ENCODE measurements at regions not wholly inside any gene's neighbourhood (a gene's known extent, or its start where the extent isn't known, plus 50 kb on each side); places are given as distances from the start of the nearest gene placed in this dataset.

DNA sequence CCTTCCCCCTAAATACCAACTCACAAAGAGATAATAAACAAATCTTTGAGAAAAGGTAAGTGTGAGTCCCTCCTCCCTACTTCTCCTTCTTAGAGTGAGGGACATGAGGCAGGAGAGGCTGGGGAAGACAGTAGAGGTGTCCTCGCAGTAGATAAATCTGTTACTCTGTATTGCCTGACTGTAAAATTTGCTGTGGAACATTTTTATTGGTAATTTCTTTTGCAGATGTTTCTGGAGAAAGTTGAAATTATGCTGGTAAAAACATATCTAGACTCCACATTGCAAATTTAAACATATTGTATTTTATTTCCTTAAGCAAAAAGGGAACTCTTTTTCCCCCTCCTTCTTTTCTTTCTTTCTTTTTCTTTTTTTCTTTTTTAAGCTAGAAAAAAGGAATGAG, 58.5 kb downstream of the PLCE1 start:
- Histone ChIP-seq H3K27me3 (ENCODE audit: insufficient read depth) (no peaks in the 10 kb centered on the region), H3K9me3 (no peaks in the 10 kb centered on the region), H3K9ac (no peak overlapping the region), H2AFZ (ENCODE audit: low read depth) (no peak overlapping the region), H3K4me2 (no peak overlapping the region), H3K36me3 (replicated peaks in 1 of 2; ENCODE audit: control insufficient read depth in 1 of 2, insufficient read depth in 2 of 2, low read length in 1 of 2) (no peaks in the 10 kb centered on the region), H3K4me1 (ENCODE audit: control insufficient read depth in 1 of 2, insufficient read depth in 2 of 2, low read depth in 1 of 2, low read length in 1 of 2) (no peaks in the 10 kb centered on the region), H4K20me1 (ENCODE audit: insufficient read depth) (no peaks in the 10 kb centered on the region), H3F3A (replicated peaks; ENCODE audit: insufficient read depth) (no peaks in the 10 kb centered on the region), H3K79me2 (ENCODE audit: insufficient read depth) (no peaks in the 10 kb centered on the region), H3K9me2 (no peaks in the 10 kb centered on the region), H3K27ac (ENCODE audit: low read depth in 2 of 2, low read length in 1 of 2) (no peak overlapping the region), H3K4me3 (ENCODE audit: low read depth in 2 of 2, low read length in 1 of 2) (no peak overlapping the region)
- no peak for DNase-seq
- ChIA-PET POLR2A (no interaction called here), CTCF (interaction anchor here (0.8 to 1.4 kb wide), 2 partner anchors 24 to 216 kb away, joined by 3 read pairs; no protein-coding TSS in a partner anchor)
- TF ChIP-seq, protein P1, sequence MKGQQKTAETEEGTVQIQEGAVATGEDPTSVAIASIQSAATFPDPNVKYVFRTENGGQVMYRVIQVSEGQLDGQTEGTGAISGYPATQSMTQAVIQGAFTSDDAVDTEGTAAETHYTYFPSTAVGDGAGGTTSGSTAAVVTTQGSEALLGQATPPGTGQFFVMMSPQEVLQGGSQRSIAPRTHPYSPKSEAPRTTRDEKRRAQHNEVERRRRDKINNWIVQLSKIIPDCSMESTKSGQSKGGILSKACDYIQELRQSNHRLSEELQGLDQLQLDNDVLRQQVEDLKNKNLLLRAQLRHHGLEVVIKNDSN (IDR thresholded peaks at IDR 0.05; ENCODE audit: borderline replicate concordance, low read depth), result no peak
- TF ChIP-seq NFIC (IDR thresholded peaks at IDR 0.05; ENCODE audit: borderline replicate concordance), result no peak
- TF ChIP-seq, protein P2, sequence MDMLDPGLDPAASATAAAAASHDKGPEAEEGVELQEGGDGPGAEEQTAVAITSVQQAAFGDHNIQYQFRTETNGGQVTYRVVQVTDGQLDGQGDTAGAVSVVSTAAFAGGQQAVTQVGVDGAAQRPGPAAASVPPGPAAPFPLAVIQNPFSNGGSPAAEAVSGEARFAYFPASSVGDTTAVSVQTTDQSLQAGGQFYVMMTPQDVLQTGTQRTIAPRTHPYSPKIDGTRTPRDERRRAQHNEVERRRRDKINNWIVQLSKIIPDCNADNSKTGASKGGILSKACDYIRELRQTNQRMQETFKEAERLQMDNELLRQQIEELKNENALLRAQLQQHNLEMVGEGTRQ (IDR thresholded peaks at IDR 0.05; ENCODE audit: borderline replicate concordance, low read depth, low read length), result no peak
- no peak for TF ChIP-seq SMC3 (IDR thresholded peaks at IDR 0.05; ENCODE audit: low read depth, low read length)
- no peak for TF ChIP-seq JUND (IDR thresholded peaks at IDR 0.05)
- no peak for TF ChIP-seq GABPA (IDR thresholded peaks at IDR 0.05; ENCODE audit: low read depth)
- 95% methylated on average over 1 of the region's 1 CpG for WGBS (ENCODE audit: low lambda C conversion rate)

DNA sequence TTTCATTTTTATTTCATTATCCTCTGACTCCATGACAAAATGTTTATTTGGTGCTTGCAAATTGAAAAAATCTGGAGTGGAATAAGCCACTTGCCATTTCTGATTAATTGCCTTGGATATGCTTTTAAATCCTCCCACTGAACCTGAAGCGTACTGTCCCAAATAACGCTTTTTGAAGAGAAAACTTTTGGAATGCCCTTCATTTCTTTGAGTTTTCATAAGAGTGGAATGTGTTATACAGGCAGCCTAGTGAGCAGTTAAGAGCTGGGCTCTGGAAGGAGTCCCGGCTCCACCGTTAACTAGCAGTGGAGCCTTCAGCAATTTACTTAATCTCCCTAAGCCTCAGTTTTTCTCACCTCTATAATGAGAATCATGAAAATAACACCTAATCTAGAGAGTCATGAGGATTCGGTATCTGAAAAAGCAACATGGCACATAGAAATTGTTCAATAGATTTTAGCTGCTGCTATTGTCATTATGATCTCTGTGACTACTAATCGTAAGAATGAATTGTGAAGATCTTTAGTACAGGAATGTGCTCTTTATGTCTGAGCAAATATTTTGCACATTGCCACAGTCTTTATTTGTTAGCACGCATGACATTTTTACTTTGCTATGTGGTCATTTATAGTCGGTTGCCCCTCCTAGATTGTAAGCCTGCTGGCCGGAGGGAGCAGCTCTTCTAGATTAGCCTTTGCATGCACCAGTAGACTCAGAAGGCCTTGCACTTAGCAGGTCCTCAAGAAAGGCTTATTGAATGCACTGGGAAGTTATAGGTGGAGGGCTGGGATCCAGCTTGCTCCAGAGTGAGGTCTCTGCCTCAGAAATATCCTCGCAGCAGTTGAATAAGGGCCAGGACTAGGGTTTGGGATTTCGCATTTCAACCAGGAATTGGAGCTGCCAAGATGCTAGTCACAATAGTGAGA, 59.4 kb downstream of the PLCE1 start:
- Histone ChIP-seq H3F3A (replicated peaks; ENCODE audit: insufficient read depth) (no peaks in the 10 kb centered on the region), H3K36me3 (replicated peaks in 1 of 2; ENCODE audit: control insufficient read depth in 1 of 2, insufficient read depth in 2 of 2, low read length in 1 of 2) (no peaks in the 10 kb centered on the region), H3K4me1 (ENCODE audit: control insufficient read depth in 1 of 2, insufficient read depth in 2 of 2, low read depth in 1 of 2, low read length in 1 of 2) (no peaks in the 10 kb centered on the region), H4K20me1 (ENCODE audit: insufficient read depth) (no peaks in the 10 kb centered on the region), H3K4me3 (ENCODE audit: low read depth in 2 of 2, low read length in 1 of 2) (no peak overlapping the region), H3K9me3 (no peaks in the 10 kb centered on the region), H3K79me2 (ENCODE audit: insufficient read depth) (no peaks in the 10 kb centered on the region), H2AFZ (ENCODE audit: low read depth) (no peak overlapping the region), H3K9ac (no peak overlapping the region), H3K27ac (ENCODE audit: low read depth in 2 of 2, low read length in 1 of 2) (no peak overlapping the region), H3K9me2 (no peaks in the 10 kb centered on the region), H3K4me2 (no peak overlapping the region), H3K27me3 (ENCODE audit: insufficient read depth) (no peaks in the 10 kb centered on the region)
- ChIA-PET POLR2A (no interaction called here), CTCF (interaction anchor here (0.8 to 2.0 kb wide), 5 partner anchors 8 to 267 kb away, joined by 3 to 5 read pairs (median 3); no protein-coding TSS in a partner anchor)
- 85% methylated on average over 11 of the region's 11 CpGs for WGBS (ENCODE audit: low lambda C conversion rate)
- TF ChIP-seq FOXM1 (IDR thresholded peaks at IDR 0.05; ENCODE audit: low read depth) (no peak), RCOR1 (IDR thresholded peaks at IDR 0.05; ENCODE audit: low read length) (no peak), TEAD4 (IDR thresholded peaks at IDR 0.05; ENCODE audit: borderline replicate concordance, insufficient read depth) (no peak), JUND (IDR thresholded peaks at IDR 0.05) (no peak), ELF1 (IDR thresholded peaks at IDR 0.05) (no peak), GABPA (IDR thresholded peaks at IDR 0.05; ENCODE audit: low read depth) (no peak), NRF1 (IDR thresholded peaks at IDR 0.05; ENCODE audit: low read depth, low read length) (no peak), NFIC (IDR thresholded peaks at IDR 0.05; ENCODE audit: borderline replicate concordance) (no peak), YY1 (IDR thresholded peaks at IDR 0.05; ENCODE audit: low read depth) (no peak)
- TF ChIP-seq, protein P3, sequence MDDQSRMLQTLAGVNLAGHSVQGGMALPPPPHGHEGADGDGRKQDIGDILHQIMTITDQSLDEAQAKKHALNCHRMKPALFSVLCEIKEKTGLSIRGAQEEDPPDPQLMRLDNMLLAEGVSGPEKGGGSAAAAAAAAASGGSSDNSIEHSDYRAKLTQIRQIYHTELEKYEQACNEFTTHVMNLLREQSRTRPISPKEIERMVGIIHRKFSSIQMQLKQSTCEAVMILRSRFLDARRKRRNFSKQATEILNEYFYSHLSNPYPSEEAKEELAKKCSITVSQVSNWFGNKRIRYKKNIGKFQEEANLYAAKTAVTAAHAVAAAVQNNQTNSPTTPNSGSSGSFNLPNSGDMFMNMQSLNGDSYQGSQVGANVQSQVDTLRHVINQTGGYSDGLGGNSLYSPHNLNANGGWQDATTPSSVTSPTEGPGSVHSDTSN (IDR thresholded peaks at IDR 0.05), result no peak
- DNase-seq, result no peak
